ENCODE measurements at regions not wholly inside any gene's neighbourhood (a gene's known extent, or its start where the extent isn't known, plus 50 kb on each side); places are given as distances from the start of the nearest gene placed in this dataset.

DNA sequence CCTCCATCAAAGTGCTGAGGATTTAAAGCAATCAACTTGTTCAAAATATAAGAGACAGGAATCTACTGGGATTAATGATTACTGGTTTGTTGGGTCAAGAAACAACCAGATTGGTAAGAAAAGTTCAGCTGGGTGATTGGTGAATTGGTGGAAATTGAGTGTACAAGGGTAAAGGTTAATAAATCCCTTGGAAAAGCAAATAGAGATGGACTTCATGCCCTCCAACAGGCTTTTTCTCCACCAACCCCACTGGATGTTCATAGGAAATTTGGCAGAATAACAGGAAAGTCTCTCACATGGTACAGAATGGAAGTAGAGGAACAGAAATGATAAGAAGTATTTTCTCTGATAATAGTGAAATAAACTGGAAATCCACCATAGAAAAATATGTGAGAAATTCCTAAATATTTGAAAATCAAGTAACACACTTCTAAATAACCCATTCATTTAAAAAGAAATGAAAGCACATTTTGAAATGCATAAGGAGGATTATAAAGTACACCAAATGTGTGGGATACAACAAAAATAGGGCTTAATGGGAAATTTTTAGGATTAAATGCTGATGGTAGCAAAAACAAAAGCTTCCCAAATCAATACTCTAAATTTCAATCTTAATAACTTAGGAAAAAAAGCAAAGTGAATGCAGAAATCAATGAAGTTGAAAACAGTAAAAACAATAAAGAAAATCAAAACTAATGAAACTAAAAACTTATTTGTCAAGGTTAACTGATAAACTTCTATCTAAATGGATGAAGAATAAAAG is 426.2 kb downstream of the HTR1A start:
- H3K27me3 ChIP-seq (replicated peaks; ENCODE audit: insufficient read depth) = no peaks in the 10 kb centered on the region
- H3K27ac ChIP-seq = no peak overlapping the region
- no peaks in the 10 kb centered on the region for H3K36me3 ChIP-seq
- H3K4me3 ChIP-seq = no peak overlapping the region
- TF ChIP-seq, protein P1, sequence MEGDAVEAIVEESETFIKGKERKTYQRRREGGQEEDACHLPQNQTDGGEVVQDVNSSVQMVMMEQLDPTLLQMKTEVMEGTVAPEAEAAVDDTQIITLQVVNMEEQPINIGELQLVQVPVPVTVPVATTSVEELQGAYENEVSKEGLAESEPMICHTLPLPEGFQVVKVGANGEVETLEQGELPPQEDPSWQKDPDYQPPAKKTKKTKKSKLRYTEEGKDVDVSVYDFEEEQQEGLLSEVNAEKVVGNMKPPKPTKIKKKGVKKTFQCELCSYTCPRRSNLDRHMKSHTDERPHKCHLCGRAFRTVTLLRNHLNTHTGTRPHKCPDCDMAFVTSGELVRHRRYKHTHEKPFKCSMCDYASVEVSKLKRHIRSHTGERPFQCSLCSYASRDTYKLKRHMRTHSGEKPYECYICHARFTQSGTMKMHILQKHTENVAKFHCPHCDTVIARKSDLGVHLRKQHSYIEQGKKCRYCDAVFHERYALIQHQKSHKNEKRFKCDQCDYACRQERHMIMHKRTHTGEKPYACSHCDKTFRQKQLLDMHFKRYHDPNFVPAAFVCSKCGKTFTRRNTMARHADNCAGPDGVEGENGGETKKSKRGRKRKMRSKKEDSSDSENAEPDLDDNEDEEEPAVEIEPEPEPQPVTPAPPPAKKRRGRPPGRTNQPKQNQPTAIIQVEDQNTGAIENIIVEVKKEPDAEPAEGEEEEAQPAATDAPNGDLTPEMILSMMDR (IDR thresholded peaks at IDR 0.05) = no peak
- no peaks in the 10 kb centered on the region for H3K4me1 ChIP-seq (ENCODE audit: control insufficient read depth in 1 of 2, low read depth in 2 of 2)
- no peak for DNase-seq (ENCODE audit: low spot score)
- no peaks in the 10 kb centered on the region for H3K9me3 ChIP-seq
- no peak for ATAC-seq (ENCODE audit: insufficient number of reproducible peaks, low FRiP score, low read depth)

DNA sequence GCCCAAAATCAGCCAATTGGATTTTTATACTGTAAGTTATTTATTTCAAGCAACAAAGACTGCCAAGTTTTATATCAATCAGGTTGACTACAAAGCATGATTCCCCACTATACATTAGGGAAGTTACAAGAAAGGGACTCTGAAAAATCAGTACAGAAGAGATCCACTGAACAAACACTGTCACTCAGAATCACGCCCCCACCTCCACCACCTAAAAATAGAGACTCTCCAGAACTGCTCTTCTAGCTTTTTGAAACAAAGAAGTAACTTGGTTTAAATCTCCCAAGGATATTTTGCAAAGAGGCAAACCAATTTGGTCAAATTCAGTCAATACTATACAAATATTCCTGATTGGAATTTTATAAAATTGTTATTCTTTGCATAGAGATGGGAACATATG is 438.0 kb downstream of the HTR1A start:
- no peak overlapping the region for H3K27ac ChIP-seq
- no peaks in the 10 kb centered on the region for H3K4me1 ChIP-seq (ENCODE audit: control insufficient read depth in 1 of 2, low read depth in 2 of 2)
- ATAC-seq (ENCODE audit: insufficient number of reproducible peaks, low FRiP score, low read depth) (no peak), DNase-seq (ENCODE audit: low spot score) (no peak)
- no peaks in the 10 kb centered on the region for H3K36me3 ChIP-seq
- H3K27me3 ChIP-seq (replicated peaks; ENCODE audit: insufficient read depth) = no peaks in the 10 kb centered on the region
- no peaks in the 10 kb centered on the region for H3K9me3 ChIP-seq
- no peak overlapping the region for H3K4me3 ChIP-seq
- TF ChIP-seq, protein P1 (IDR thresholded peaks at IDR 0.05) = no peak

DNA sequence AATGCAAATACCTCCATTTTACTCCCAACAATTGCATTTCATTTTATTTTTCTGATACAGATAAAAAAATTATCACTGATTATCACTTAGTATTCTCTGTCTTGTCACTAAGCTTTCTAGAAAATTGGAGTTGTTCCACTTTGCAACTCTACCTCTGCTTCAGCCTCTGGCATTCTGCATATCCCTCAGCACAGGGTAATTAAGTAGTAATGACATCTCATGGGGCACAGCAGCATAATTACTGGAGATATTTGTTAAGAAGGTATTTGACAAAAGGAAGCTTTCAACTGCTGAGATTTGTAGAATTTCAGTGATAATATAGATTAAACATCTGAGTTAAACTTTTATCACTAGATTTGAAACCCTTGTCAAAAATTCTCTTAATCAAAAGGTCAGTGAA is 446.2 kb downstream of the HTR1A start:
- no peak overlapping the region for H3K27ac ChIP-seq
- no peaks in the 10 kb centered on the region for H3K27me3 ChIP-seq (replicated peaks; ENCODE audit: insufficient read depth)
- H3K36me3 ChIP-seq = no peaks in the 10 kb centered on the region
- H3K4me3 ChIP-seq = no peak overlapping the region
- no peaks in the 10 kb centered on the region for H3K4me1 ChIP-seq (ENCODE audit: control insufficient read depth in 1 of 2, low read depth in 2 of 2)
- TF ChIP-seq, protein P1 (IDR thresholded peaks at IDR 0.05) = no peak
- DNase-seq (ENCODE audit: low spot score) (no peak), ATAC-seq (ENCODE audit: insufficient number of reproducible peaks, low FRiP score, low read depth) (no peak)
- no peaks in the 10 kb centered on the region for H3K9me3 ChIP-seq

DNA sequence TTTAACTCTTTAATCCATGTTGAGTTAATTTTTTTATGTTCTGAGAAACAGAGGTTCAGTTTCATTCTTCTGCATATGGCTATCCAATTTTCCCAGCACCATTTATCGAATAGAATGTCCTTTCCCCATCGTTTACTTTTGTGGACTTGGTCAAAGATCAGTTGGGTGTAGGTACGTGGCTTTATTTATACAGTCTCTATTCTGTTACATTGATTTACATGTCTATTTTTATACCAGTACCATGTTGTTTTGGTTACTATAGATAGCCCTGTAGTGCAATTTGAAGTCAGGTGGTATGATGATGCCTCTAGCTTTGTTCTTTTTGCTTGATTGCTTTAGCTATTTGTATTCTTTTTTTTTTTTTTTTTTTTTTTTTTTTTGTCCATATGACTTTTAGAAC is 462.0 kb downstream of the HTR1A start:
- TF ChIP-seq, protein P1 (IDR thresholded peaks at IDR 0.05) = no peak
- DNase-seq (ENCODE audit: low spot score) (no peak), ATAC-seq (ENCODE audit: insufficient number of reproducible peaks, low FRiP score, low read depth) (no peak)
- H3K4me1 ChIP-seq (ENCODE audit: control insufficient read depth in 1 of 2, low read depth in 2 of 2) = no peaks in the 10 kb centered on the region
- no peak overlapping the region for H3K4me3 ChIP-seq
- no peaks in the 10 kb centered on the region for H3K27me3 ChIP-seq (replicated peaks; ENCODE audit: insufficient read depth)
- H3K27ac ChIP-seq = no peak overlapping the region
- H3K36me3 ChIP-seq = no peaks in the 10 kb centered on the region
- H3K9me3 ChIP-seq = no peaks in the 10 kb centered on the region

DNA sequence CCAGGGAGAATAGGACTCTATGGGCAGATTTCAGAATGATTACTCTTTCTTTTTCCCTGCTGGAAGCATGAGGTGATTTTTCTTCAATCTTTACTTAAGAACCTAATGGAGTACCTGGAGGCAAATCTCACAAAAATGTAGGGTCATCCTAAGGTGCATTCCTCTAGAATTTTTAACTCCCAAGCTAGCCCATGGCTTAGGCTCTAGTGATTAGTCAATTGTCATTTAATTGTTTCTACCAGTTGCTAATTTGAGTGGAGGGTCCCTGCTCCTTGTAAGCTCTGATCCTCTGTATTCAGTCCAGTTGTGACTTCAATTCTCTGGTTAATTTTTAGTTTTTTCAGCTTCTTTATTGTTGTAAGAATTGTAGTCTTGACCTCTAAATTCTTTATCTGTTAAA is 467.0 kb downstream of the HTR1A start:
- DNase-seq (ENCODE audit: low spot score) (no peak), ATAC-seq (ENCODE audit: insufficient number of reproducible peaks, low FRiP score, low read depth) (no peak)
- H3K4me1 ChIP-seq (ENCODE audit: control insufficient read depth in 1 of 2, low read depth in 2 of 2) = no peaks in the 10 kb centered on the region
- H3K27me3 ChIP-seq (replicated peaks; ENCODE audit: insufficient read depth) = no peaks in the 10 kb centered on the region
- no peaks in the 10 kb centered on the region for H3K36me3 ChIP-seq
- H3K27ac ChIP-seq = no peak overlapping the region
- H3K9me3 ChIP-seq = no peaks in the 10 kb centered on the region
- TF ChIP-seq, protein P1 (IDR thresholded peaks at IDR 0.05) = no peak
- H3K4me3 ChIP-seq = no peak overlapping the region
